Neural cell (in vitro differentiated cells): ENCODE measurements at regions not wholly inside any gene's neighbourhood (a gene's known extent, or its start where the extent isn't known, plus 50 kb on each side); places are given as distances from the start of the nearest gene placed in this dataset.

ENCODE experiments used
- H2AFZ ChIP-seq: fragments of 200-600, 300-800 bp; sonication (generic), shearing (Covaris generic); 2 replicates; pipeline ENCODE4 v1.6.0; 2014; ENCODE audit warnings: low read depth, mild to moderate bottlenecking, antibody characterized with exemption, low read length, moderate library complexity
- H3F3A ChIP-seq: fragments of 200-600 bp; shearing (Covaris generic); 2 replicates; pipeline ENCODE4 v1.6.1; 2016; ENCODE audit warnings: mild to moderate bottlenecking, moderate library complexity, mixed read lengths, antibody characterized with exemption, low read length; ENCODE audit not compliant: insufficient read depth, poor library complexity, severe bottlenecking
- H3K27ac ChIP-seq: fragments of 200-600, 300-800 bp; sonication (generic), shearing (Covaris generic); 2 replicates; pipeline ENCODE4 v1.5.1; 2014; ENCODE audit warnings: mild to moderate bottlenecking, low read length, moderate library complexity
- H3K27me3 ChIP-seq: fragments of 300-800, 200-600 bp; sonication (generic), shearing (Covaris generic); 2 replicates; pipeline ENCODE4 v1.6.0; 2014; ENCODE audit warnings: mild to moderate bottlenecking, low read depth, low read length, moderate library complexity; ENCODE audit not compliant: insufficient read depth
- H3K36me3 ChIP-seq: fragments of 300-800, 200-600 bp; sonication (generic), shearing (Covaris generic); 2 replicates; pipeline ENCODE4 v1.5.1; 2014; ENCODE audit warnings: mild to moderate bottlenecking, antibody characterized with exemption, low read length, moderate library complexity; ENCODE audit not compliant: insufficient read depth
- H3K4me2 ChIP-seq: fragments of 300-800, 200-600 bp; sonication (generic), shearing (Covaris generic); 2 replicates; pipeline ENCODE4 v1.6.0; 2014; ENCODE audit warnings: mild to moderate bottlenecking, low read length
- H3K4me3 ChIP-seq: fragments of 300-800, 200-600 bp; sonication (generic), shearing (Covaris generic); 2 replicates; pipeline ENCODE4 v1.5.1; 2014; ENCODE audit warnings: mild to moderate bottlenecking, low read length, moderate library complexity
- H3K79me2 ChIP-seq: fragments of 200-600 bp; shearing (Covaris generic); replicated peaks from 2 replicates; pipeline ENCODE4 v1.6.0; 2014; ENCODE audit warnings: mild to moderate bottlenecking, low read length, moderate library complexity; ENCODE audit not compliant: insufficient read depth
- H3K9ac ChIP-seq: fragments of 300-800, 200-600 bp; sonication (generic), shearing (Covaris generic); 2 replicates; pipeline ENCODE4 v1.6.1; 2016; ENCODE audit warnings: mild to moderate bottlenecking, low read length, mixed read lengths
- H3K9me2 ChIP-seq: fragments of 200-600 bp; shearing (Covaris generic); 2 replicates; pipeline ENCODE4 v1.6.1; 2016; ENCODE audit warnings: mild to moderate bottlenecking, low read length, mixed read lengths; ENCODE audit not compliant: insufficient read depth
- H3K9me3 ChIP-seq: fragments of 200-600, 300-800 bp; sonication (generic), shearing (Covaris generic); 2 replicates; pipeline ENCODE4 v1.6.1; 2016; ENCODE audit warnings: mild to moderate bottlenecking, mixed run types, low read length, moderate library complexity, mixed read lengths
- H4K20me1 ChIP-seq: fragments of 200-600 bp; shearing (Covaris generic); 2 replicates; pipeline ENCODE4 v1.6.1; 2016; ENCODE audit warnings: mild to moderate bottlenecking, mixed run types; ENCODE audit not compliant: insufficient read depth
- CTCF ChIP-seq: fragments of 450-650 bp; IDR thresholded peaks from 2 replicates; pipeline ENCODE4 v1.5.1; 2014; ENCODE audit warnings: antibody characterized with exemption, mild to moderate bottlenecking, moderate library complexity; ENCODE audit not compliant: poor library complexity, severe bottlenecking
- EP300 ChIP-seq: fragments of 450-650 bp; conservative IDR thresholded peaks from 2 replicates; pipeline ENCODE4 v1.6.1; 2014; ENCODE audit warnings: antibody characterized with exemption, mild to moderate bottlenecking, moderate library complexity; ENCODE audit not compliant: poor library complexity, severe bottlenecking
- EZH2 ChIP-seq: fragments of 200-600, 300-800 bp; shearing (Covaris generic), sonication (generic); IDR thresholded peaks from 2 replicates; pipeline ENCODE4 v1.6.1; 2014; ENCODE audit warnings: antibody characterized with exemption, low read length, borderline replicate concordance, mild to moderate bottlenecking; ENCODE audit not compliant: insufficient read depth, poor library complexity, severe bottlenecking
- MXI1 ChIP-seq: fragments of 450-650 bp; conservative IDR thresholded peaks from 2 replicates; pipeline ENCODE4 v1.6.1; 2014; ENCODE audit warnings: antibody characterized with exemption, mild to moderate bottlenecking; ENCODE audit not compliant: poor library complexity, severe bottlenecking
- POLR2AphosphoS5 ChIP-seq: IDR thresholded peaks from 2 replicates; pipeline ENCODE4 v1.6.1; 2012
- RAD21 ChIP-seq: fragments of 450-650 bp; conservative IDR thresholded peaks from 2 replicates; pipeline ENCODE4 v1.6.1; 2014; ENCODE audit warnings: antibody characterized with exemption, mild to moderate bottlenecking, moderate library complexity
- REST ChIP-seq: IDR thresholded peaks from 2 replicates; pipeline ENCODE4 v1.6.1; 2012; ENCODE audit warnings: borderline replicate concordance
- SMC3 ChIP-seq: fragments of 450-650 bp; conservative IDR thresholded peaks from 2 replicates; pipeline ENCODE4 v1.6.1; 2014; ENCODE audit warnings: antibody characterized with exemption, mild to moderate bottlenecking, moderate library complexity; ENCODE audit not compliant: poor library complexity
- TAF1 ChIP-seq: IDR thresholded peaks from 2 replicates; pipeline ENCODE4 v1.6.1; 2012; ENCODE audit warnings: low read depth

GRCh38 chr4:184958923-184959210 lies 59.4 kb upstream of the HELT start:
- Histone ChIP-seq H3K9me2 (no peaks in the 10 kb centered on the region), H4K20me1 (no peaks in the 10 kb centered on the region), H3K9me3 (no peaks in the 10 kb centered on the region), H3K27ac (no peak overlapping the region), H3K4me3 (no peak overlapping the region), H3K9ac (no peak overlapping the region), H3F3A (no peaks in the 10 kb centered on the region), H3K27me3 (no peaks in the 10 kb centered on the region), H3K36me3 (no peaks in the 10 kb centered on the region), H3K4me2 (no peak overlapping the region), H3K79me2 (no peaks in the 10 kb centered on the region), H2AFZ (no peak overlapping the region)
- TF ChIP-seq POLR2AphosphoS5 = no peak
- TF ChIP-seq EP300 = no peak
- TF ChIP-seq SMC3 = no peak
- no peak for TF ChIP-seq TAF1
- no peak for TF ChIP-seq MXI1
- TF ChIP-seq RAD21 = no peak

- Histone ChIP-seq H3F3A (no peaks in the 10 kb centered on the region), H3K4me2 (no peak overlapping the region), H3K27me3 (no peaks in the 10 kb centered on the region), H3K9ac (no peak overlapping the region), H3K4me3 (no peak overlapping the region), H3K9me2 (no peaks in the 10 kb centered on the region), H3K27ac (no peak overlapping the region), H4K20me1 (no peaks in the 10 kb centered on the region), H2AFZ (no peak overlapping the region), H3K36me3 (no peaks in the 10 kb centered on the region), H3K9me3 (no peaks in the 10 kb centered on the region), H3K79me2 (no peaks in the 10 kb centered on the region)
- TF ChIP-seq CTCF (no peak), TAF1 (no peak), MXI1 (no peak), EP300 (no peak), RAD21 (no peak), POLR2AphosphoS5 (no peak), REST (no peak), SMC3 (no peak), EZH2 (no peak)
These were observed 59.0 kb upstream of the HELT start for GRCh38 chr4:184959309-184959708.

- Histone ChIP-seq H4K20me1 (no peaks in the 10 kb centered on the region), H3K36me3 (no peaks in the 10 kb centered on the region), H3K79me2 (no peaks in the 10 kb centered on the region), H3K27me3 (no peaks in the 10 kb centered on the region), H2AFZ (no peak overlapping the region), H3F3A (no peaks in the 10 kb centered on the region), H3K4me2 (no peak overlapping the region), H3K4me3 (no peak overlapping the region), H3K9me2 (no peaks in the 10 kb centered on the region), H3K9me3 (no peaks in the 10 kb centered on the region), H3K27ac (no peak overlapping the region), H3K9ac (no peak overlapping the region)
- no peak for TF ChIP-seq MXI1
- TF ChIP-seq SMC3 = no peak
- no peak for TF ChIP-seq CTCF
These were observed 58.5 kb upstream of the HELT start for GRCh38 chr4:184959786-184960185.
